HG02884 (cell line): ENCODE measurements at regions not wholly inside any gene's neighbourhood (a gene's known extent, or its start where the extent isn't known, plus 50 kb on each side); places are given as distances from the start of the nearest gene placed in this dataset.

ENCODE experiments used
- ATAC-seq: cut with Tn5 transposase; IDR thresholded peaks from one replicate; pipeline ENCODE4 v1.9.1; 2021; ENCODE audit warnings: mild to moderate bottlenecking, moderate library complexity; ENCODE audit not compliant: unreplicated experiment

GRCh38 chr9:14520341-14520740 lies 172.9 kb downstream of the ZDHHC21 start:
- ATAC-seq = no peak

- ATAC-seq = no peak
These were observed 175.9 kb downstream of the ZDHHC21 start for GRCh38 chr9:14517154-14517906.

- ATAC-seq = no peak
These were observed 176.6 kb downstream of the ZDHHC21 start for GRCh38 chr9:14516656-14517055.

GRCh38 chr9:14515571-14516198 lies 177.5 kb downstream of the ZDHHC21 start:
- ATAC-seq = no peak

- ATAC-seq = no peak
These were observed 178.2 kb downstream of the ZDHHC21 start for GRCh38 chr9:14515049-14515448.

- no peak for ATAC-seq
These were observed 180.3 kb downstream of the ZDHHC21 start for GRCh38 chr9:14512942-14513341.

GRCh38 chr9:14511452-14511851 lies 181.8 kb downstream of the ZDHHC21 start:
- ATAC-seq = peak; percentile 84

GRCh38 chr9:14508884-14509283 lies 184.3 kb downstream of the ZDHHC21 start:
- no peak for ATAC-seq

GRCh38 chr9:14501366-14501765 lies 187.4 kb upstream of the NFIB start:
- no peak for ATAC-seq

- ATAC-seq = no peak
These were observed 186.8 kb upstream of the NFIB start for GRCh38 chr9:14500705-14501104.

- ATAC-seq = no peak
These were observed 186.0 kb upstream of the NFIB start for GRCh38 chr9:14499976-14500375.

- ATAC-seq = no peak
These were observed 184.9 kb upstream of the NFIB start for GRCh38 chr9:14498824-14499223.

GRCh38 chr9:14497476-14497875 lies 183.5 kb upstream of the NFIB start:
- ATAC-seq = no peak

- ATAC-seq = no peak
These were observed 174.7 kb upstream of the NFIB start for GRCh38 chr9:14488421-14489190.

- ATAC-seq = no peak
These were observed 173.7 kb upstream of the NFIB start for GRCh38 chr9:14487547-14488185.

GRCh38 chr9:14485366-14485765 lies 171.4 kb upstream of the NFIB start:
- ATAC-seq = no peak

GRCh38 chr9:14482856-14483255 lies 168.9 kb upstream of the NFIB start:
- ATAC-seq = no peak

GRCh38 chr9:14480526-14480925 lies 166.6 kb upstream of the NFIB start:
- no peak for ATAC-seq

GRCh38 chr9:14479163-14479560 lies 165.2 kb upstream of the NFIB start:
- no peak for ATAC-seq

GRCh38 chr9:14478175-14479162 lies 164.5 kb upstream of the NFIB start:
- no peak for ATAC-seq
